Skin epidermis (tissue), 12 donors: ENCODE measurements at regions not wholly inside any gene's neighbourhood (a gene's known extent, or its start where the extent isn't known, plus 50 kb on each side); places are given as distances from the start of the nearest gene placed in this dataset.
"Not testable (repeated sequence)": the region's sequence is repeated elsewhere in the genome, so short reads cannot be mapped to it uniquely, and the experiment has no call there.

Experiments
- H3K27ac ChIP-seq, 21 experiments: fragments of 200-600 bp; sonication (generic) in 11 of 21; one replicate each; pipeline ENCODE4 v1.5.0; 2020; ENCODE audit warnings: mild to moderate bottlenecking in 3 of 21, inconsistent platforms in 2 of 21, moderate library complexity in 2 of 21
- H3K4me3 ChIP-seq, 7 experiments: fragments of 200-600 bp; sonication (generic) in 2 of 7; one replicate each; pipeline ENCODE4 v1.5.0; 2020; ENCODE audit warnings: inconsistent platforms in 2 of 7, mild to moderate bottlenecking in 2 of 7, moderate library complexity in 1 of 7

DNA sequence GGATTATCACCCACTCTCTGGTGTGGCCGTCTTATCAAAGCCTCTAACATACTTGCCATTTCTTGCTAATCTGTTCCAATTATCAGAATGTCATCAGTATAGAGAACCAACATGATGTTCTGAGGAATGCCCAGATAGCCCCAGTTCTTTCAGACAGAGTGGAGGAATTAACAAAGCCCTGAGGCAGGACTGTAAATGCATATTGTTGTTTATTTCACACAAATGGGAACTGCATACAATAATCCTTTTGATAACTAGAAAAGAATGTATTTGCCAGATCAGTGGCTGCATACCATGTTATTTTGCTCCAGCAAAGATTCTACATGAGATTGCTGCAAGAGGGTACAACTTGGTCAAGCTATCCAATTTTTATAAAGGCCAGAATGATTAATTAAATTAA lies 112.8 kb upstream of the HEY2 start:
- no peak overlapping the region for H3K4me3 ChIP-seq
- H3K27ac ChIP-seq: no peak overlapping the region

DNA sequence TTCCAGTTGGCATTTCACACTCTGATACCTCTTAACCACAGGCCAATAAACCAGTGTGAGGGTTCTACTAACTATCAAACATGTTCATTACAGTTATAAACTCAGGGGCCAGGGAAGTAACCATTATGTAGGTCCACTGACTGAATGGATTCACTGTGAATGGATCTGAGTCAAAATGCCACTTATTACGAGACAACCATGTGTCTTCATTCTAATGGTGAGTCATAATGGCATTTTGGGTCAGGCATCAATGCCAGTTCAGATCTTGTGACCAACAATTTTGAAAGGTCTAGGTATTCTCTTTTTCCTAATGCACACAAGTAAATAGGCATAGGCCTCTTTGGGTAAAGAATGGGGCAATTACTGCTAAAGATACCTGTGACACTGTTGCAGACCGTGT lies 112.2 kb upstream of the HEY2 start:
- Histone ChIP-seq H3K4me3 (no peak overlapping the region), H3K27ac (no peak overlapping the region)

DNA sequence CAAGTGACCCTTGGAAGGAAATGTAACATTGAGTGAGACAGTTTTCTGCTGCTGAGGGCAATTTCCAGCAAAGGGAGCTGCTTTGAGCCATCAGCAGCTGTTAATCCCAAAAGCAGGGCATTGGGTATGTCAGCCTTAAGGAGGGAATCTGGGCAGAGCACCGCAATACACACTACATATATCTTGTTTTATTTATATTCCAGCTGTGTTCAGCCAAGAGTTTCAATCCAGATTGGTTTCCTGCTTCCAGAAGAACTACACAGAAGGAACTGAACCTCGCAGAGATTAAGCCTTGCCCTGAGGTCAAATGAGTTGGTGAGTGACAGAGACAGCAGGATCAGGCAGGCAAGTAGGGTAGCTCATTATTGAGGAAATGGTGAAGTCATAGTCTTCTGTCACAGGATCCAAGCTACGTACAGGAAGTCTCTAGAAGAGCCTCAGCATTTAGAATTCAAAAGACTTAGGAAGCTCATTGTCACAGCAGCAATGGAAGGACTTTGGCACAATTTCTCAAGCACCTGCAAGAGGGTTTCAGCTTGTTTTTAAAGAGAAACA lies 109.9 kb upstream of the HEY2 start:
- Histone ChIP-seq H3K27ac (no peak overlapping the region), H3K4me3 (no peak overlapping the region)

DNA sequence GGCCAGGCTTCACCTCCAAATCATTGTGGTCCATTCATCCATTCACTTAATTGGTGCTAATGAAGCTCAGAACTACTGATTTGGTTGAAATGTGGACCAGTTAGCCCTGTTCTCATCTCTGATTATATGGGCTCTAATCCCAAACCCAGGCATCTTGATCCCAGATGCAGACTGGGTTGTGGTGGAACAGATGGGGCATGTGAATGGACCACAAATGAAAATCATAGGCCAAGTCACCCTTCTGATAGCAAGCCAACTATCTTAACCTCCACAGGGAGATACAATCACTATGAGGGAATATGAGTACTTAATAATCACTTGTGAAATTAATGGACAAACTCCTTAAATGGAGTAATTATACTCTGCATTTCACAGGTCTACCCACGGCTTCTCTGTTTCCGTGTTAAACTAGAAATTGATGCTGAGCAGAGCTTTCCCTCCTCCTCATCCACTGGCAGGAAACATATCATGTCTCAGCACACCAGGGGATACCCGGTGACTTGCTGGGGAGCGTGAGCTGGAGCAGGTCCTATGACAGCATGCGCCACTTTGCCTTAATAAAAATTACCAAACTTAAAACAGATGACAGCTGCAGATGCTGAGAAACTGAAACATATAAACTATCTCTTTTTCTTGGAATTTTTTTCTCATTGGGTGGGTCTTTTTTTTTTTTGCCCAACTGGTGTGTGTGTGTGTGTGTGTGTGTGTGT lies 108.8 kb upstream of the HEY2 start:
- H3K4me3 ChIP-seq: no peak overlapping the region
- no peak overlapping the region for H3K27ac ChIP-seq

DNA sequence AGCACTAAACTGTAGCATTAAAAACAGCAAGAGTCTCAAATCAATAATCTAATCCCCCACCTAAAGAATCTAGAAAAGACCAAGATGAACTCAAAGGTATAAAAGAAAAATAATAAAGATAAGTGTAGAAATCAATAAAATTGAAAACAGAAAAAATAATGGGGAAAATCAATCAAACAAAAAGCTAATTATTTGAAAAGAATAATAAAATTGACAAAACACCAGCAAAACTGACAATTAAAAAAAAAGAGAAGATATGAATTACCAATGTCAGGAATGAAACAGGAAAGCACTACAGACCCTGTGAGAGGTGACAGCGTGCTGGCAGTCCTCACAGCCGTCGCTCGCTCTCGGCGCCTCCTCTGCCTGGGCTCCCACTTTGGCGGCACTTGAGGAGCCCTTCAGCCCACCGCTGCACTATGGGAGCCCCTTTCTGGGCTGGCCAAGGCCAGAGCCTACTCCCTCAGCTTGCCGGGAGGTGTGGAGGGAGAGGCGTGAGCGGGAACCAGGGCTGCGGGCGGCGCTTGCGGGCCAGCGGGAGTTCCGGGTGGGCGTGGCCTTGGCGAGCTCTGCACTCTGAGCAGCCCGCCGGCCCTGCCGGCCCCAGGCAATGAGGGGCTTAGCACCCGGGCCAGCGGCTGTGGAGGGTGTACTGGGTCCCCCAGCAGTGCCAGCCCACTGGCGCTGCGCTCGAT lies 105.3 kb upstream of the HEY2 start:
- not testable (repeated sequence) for H3K4me3 ChIP-seq, H3K27ac ChIP-seq

DNA sequence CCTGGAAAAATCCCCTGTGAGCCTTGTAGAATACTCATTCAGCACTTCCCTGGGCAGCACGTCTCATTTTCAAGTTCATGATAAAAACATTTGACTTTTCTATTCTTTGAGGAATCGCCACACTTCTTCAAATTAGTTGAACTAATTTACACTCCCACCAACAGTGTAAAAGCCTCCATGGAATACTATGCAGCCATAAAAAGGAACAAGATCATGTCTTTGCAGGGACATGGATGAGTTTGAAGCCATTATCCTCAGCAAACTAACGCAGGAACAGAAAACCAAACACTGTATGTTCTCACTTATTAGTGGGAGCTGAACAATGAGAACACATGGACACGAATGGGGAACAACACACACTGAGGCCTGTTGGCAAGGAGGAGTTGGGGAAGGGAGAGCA lies 102.0 kb upstream of the HEY2 start:
- H3K4me3 ChIP-seq: no peak overlapping the region
- no peak overlapping the region for H3K27ac ChIP-seq

DNA sequence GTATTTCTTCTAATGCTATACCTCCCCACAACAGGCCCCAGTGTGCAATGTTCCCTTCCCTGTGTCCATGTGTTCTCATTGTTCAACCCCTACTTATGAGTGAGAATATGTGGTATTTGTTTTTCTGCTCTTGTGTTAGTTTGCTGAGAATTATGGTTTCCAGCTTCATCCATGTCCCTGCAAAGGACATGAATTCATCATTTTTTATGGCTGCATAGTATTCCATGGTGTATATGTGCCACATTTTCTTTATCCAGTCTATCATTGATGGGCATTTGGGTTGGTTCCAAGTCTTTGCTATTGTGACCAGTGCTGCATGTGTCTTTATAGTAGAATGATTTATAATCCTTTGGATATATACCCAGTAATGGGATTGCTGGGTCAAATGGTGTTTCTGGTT lies 95.7 kb upstream of the HEY2 start:
- not testable (repeated sequence) for H3K27ac ChIP-seq

DNA sequence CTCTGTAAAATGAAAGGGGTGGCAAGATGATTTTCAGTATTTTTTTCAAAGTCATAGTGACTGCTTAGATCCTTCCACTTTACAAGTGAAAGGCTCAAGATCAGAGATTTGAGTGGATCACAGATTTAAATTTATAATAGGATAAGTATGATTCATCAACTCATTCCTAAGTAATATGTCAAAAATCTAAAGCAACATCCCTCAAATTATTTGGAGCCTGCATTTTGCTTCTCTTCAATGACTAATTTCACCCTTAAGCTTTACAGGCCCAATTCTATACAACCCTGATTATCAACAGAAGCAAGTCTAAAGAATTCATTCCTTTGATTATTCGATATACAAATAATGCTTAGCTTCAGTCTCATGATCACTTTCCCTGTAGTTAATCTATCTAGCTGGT lies 93.9 kb upstream of the HEY2 start:
- no peak overlapping the region for H3K27ac ChIP-seq
- H3K4me3 ChIP-seq: no peak overlapping the region

More for the DNA sequence above, 95.7 kb upstream of the HEY2 start:
- H3K4me3 ChIP-seq: not testable (repeated sequence)

DNA sequence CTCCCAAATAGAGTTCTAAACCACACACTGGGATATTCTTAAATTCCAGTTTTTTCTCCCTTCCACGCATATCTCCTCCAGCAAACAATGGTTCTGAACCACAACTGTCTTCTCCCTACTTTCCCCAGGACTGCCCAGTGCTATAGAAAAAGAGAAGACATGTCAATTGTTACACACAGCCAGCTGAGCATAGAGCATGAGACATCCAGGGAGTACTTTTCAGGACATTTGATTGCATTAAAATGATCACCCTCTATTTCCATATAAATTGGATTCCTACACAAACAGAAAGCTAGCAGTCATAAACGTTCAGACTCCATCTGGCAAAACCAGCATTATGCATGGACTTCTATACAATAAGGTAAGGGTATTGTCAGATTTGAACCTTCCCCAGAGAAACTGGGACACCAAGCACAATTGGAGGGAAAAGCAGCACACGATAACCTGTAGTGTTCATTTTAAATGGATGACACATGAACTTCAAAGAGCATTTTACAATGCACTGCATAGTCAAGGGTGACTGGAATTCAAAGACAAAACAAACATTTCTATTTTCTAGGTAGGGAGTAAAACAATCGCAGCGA lies 93.1 kb upstream of the HEY2 start:
- H3K4me3 ChIP-seq: no peak overlapping the region
- H3K27ac ChIP-seq: no peak overlapping the region

DNA sequence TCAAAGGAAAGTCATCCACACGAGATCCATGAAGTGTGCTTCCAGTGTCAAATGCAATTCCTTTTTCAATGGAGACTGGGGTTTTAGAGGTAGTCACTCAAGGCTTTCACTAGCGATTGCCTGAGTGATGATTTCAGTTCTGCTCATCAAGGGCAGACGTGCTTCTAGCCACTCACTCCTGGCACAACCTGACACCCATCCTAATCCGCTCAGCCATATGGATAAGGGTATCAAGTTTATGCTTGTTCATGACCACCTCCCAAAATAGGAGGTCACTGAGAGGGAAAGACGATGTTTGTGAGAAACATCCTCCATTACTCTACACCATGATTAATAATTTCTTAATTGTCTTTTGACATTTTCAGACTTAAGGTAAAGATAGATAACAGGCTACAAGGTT lies 91.3 kb upstream of the HEY2 start:
- Histone ChIP-seq H3K4me3 (no peak overlapping the region), H3K27ac (no peak overlapping the region)

DNA sequence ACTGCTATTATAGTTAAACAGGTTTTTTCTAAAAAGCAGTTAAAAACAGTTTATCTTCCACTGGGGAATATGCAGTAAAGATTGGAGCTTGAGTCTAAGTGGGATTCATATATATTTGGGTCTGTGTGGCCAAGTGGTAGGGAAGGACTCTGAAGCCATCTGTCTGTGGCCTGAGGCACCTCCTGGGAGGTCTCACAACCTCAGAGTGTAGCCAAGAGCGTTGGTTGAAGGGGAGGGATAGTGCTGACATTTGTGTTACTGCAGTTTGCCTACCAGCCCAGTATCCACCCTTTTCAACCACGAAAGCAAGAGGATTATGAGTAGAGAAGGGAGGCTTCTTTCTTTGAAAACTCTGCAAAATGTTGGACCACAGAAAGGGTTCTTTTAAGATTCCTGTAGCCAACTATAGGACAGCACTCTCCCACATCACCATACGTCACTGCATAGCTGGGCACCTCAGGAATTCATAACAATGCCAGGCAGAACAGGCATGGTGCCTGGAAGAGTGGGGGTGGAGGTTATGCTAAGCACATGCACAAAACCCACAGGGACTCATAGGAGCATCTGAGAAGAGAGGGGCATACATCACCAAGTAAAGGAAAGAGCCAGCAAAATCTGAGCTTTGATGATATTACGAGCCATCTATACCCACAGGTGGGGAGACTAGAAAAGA lies 90.5 kb upstream of the HEY2 start:
- Histone ChIP-seq H3K27ac (no peak overlapping the region), H3K4me3 (no peak overlapping the region)

DNA sequence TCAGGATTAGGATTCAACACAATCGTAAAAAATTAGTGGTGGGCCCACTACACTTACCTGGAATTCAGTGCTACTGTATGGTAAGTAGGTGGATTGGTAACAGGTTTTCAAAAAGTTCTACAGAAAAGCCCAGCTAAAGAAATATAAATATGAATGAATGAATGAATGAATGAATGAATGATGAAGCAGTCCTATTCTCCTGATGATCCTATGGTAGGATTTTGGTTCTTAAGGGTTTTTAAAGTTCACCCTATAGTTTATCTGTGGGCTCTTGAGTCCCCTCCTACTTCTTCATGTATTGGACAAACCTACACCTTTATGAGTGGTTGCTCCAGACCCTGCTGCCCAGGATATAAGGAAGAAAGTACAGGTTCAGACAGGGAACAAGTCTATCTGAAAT lies 89.5 kb upstream of the HEY2 start:
- no peak overlapping the region for H3K4me3 ChIP-seq
- H3K27ac ChIP-seq: no peak overlapping the region

DNA sequence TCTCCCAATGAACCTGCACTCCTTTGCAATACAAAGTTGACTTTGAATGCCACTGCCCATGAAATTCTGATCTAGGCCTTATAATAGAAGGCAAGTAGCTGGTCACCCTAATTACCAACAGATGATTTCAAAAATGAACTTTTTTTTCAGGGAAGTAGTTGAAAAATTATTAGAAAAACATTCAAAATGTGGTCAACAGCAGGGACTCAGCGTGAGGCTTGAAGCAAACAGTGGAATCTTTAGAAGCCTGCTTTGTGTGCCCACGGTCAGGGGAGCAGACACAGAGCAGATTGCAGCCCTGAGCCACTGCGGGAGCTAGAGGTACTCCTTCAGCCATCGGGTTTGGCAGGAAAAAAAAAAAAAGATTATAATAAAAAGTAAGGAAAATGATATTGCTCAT lies 87.1 kb upstream of the HEY2 start:
- H3K4me3 ChIP-seq: no peak overlapping the region
- H3K27ac ChIP-seq: no peak overlapping the region

DNA sequence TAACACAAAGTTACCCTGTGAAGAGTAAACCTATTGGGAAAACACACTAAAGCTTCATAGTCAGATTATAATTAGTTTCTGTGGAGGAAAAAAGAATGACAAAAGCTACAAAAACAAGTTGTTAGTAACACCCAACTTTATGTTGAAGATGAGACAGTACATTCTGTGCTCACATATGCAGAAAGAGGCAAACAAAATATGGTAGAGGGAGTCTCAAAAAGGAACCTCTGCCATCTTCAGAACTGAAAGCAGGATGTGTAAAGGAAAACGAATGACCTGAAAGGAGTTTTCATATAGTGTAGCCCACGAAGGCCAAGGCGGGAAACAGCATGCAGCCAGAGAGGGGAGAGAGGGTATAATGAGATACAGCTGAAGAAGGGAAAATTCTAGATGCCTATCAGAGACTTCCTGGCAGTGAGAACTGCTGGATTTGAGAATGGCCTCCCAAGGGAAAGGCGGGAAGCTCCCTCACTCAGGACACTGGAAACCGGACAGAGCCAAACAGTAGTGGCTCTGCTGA lies 84.1 kb upstream of the HEY2 start:
- no peak overlapping the region for H3K4me3 ChIP-seq
- H3K27ac ChIP-seq: no peak overlapping the region

DNA sequence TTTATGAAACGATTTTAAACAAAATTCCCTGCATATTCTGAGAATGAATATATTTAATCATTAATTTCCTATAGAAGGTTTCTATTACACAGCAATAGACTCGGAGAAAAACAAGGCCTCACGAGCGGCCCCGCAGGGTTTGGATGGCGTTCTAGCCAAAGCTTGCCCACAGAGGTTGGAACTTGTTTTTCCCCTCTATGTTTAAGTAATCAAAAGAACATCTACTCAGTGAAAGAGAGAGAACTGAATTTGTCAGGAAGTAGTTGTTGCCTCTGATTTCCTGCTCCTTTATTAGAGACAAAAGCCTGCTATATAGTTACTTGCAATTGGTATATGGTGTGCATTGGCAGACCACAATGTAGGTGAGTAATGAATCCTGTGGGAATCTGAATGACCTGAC lies 82.1 kb upstream of the HEY2 start:
- Histone ChIP-seq H3K4me3 (no peak overlapping the region), H3K27ac (no peak overlapping the region)

DNA sequence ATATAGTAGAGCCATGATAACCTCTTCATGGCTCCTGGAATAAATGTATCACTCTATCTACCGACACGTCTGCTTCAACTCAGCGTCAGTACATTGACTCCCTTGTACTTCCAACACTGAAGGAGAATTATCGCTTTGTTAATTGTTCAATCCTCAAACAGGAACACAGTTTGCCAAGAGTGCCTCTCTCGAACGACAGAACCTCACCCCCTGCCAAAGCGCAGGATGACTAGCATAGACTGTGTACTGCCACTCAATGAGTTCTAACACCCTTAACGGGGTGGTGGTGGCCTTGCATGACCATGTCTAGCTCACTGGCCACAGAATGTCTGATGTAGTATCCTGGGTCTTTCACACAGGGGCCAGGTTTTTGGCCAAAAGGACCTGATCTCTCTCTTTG lies 81.4 kb upstream of the HEY2 start:
- H3K4me3 ChIP-seq: no peak overlapping the region

DNA sequence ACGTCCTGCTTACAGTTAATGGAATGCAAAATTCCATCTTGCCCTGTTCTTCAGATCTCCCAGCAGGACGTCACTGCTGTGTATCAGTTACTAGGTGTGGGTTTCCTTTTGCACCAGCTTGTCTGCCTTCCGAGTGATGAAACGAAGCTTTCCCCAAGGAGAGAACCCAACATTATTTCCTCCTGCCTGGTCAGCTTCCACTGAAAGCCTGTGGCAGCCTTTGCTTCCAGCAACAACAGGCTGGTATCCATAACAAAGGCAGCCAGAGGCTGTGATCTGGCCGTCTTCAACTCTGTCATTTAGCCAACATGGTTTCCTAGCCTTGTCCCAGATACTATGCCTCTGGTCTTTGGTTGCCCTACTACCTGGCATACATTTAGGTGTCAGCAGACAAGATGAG lies 78.9 kb upstream of the HEY2 start:
- no peak overlapping the region for H3K27ac ChIP-seq
- no peak overlapping the region for H3K4me3 ChIP-seq

More for the DNA sequence above, 81.4 kb upstream of the HEY2 start:
- no peak overlapping the region for H3K27ac ChIP-seq

DNA sequence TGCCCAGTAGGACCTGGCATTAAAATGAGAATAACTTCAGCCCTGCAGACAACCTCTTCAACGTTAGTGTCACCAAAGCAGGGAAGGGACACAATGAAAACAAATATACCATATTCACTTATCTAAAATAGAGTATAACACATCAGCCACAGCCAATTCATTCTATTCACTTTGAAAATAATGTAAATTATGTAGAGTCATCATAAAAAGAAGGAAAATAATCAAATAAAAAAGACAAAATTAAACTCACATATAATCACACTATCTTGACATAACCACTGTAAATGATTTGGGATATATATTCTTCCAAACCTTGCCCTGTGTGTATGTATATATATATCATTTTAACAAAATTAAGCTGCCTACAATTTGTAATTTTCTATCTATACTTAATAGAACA lies 78.1 kb upstream of the HEY2 start:
- H3K4me3 ChIP-seq: no peak overlapping the region

DNA sequence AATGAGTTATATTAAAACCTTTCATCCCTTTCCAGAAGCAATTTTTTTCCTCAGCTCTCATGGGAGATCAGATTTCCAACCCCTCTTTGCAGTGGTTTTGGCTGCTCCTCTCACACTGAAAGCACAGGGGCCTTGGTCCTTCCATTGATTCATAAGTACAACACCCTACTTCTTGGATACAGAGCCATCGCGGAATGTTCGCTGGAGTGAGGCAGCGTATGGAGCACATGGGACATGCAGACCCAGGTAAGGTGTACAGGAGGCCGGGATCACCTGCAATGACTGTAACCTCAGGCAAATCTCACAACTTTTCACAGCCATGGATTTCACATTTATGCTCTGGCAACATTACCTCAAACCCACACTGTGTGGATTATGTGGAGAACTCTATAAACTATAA lies 75.2 kb upstream of the HEY2 start:
- Histone ChIP-seq H3K27ac (no peak overlapping the region), H3K4me3 (no peak overlapping the region)

More for the DNA sequence above, 78.1 kb upstream of the HEY2 start:
- H3K27ac ChIP-seq: no peak overlapping the region

DNA sequence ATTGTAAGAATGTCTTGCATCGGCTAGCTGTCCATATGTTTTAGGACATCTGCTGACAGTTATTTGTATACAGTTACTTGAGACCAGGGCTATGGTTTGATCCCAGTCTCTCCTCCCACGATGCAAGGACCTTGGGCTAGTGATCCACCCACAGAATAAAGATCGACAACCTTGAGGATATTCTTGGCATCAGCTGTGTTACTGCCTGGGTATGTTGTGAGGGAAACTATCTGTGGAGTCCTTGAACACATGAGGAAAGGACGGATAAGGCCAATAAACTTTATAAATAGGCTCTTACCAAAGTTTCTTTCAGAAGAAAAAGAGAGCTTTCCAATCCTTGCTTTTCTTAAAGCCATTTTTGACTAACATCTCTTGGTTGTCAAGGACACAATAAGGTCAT lies 70.8 kb upstream of the HEY2 start:
- Histone ChIP-seq H3K4me3 (no peak overlapping the region), H3K27ac (no peak overlapping the region)
